ENCODE measurements at regions not wholly inside any gene's neighbourhood (a gene's known extent, or its start where the extent isn't known, plus 50 kb on each side); places are given as distances from the start of the nearest gene placed in this dataset.

DNA sequence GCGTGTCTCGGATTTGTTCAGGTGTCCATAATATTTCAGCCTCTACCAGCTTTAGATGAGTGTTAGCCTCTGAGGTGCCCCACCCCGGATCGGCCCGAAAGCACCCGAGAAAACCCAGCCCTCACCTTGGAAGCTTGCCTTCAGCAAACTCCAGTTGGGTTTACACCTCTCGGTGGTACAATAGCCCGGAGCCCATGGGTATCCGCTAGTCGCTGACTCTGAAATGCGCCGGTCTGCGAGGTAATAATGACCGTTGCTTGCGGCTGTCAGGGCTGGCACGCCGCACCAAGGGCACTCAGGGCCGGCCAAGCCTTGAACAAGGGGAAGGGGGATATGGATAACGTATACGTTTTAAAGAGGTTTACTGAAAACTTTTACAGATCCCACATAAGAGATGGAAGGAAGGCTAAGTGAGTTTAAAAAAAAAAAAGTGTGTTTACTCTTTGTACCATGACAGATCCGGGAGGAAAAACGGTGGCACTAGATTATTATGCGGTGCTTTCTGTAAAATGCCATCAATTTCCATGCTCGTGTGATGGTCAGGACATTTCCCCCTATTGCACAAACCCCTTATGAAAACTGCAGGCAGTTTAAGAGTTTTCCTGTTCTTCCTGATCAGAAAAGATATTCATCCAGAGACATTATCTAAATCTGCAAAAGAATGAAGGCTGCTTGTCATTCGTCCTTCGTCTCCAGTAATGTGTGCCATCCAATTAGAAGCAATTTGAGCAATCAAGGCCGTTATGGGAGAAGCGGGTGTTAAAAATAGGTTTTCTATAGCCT, 124.2 kb downstream of the TMEM161B start:
- no peak for DNase-seq (ENCODE audit: low read depth)

DNA sequence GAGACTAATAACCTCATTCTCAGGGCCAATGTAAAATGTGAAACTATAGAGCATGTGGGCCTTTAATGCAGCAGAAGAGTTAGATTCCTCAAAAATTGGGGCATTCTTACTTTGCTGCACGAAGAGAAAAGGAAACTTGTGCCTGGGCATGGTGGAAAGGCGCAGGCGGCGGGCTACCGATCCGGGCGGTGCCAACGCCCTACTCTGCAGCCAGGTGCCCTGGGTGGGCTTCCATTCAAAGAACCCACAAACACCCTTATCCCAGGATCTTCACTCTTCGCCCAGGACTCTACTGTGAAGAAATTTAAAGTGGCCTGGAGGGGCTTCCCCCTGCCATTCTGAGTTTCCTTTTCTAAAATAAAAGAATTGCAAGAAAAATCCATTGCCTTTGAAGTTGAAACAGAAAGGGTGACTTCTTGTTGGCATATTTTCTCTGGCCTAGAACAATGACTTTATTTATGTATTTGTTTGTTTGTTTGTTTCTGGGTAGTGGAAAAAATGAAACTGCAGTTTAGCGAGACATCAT, 124.9 kb downstream of the TMEM161B start:
- DNase-seq (ENCODE audit: low read depth) = no peak

DNA sequence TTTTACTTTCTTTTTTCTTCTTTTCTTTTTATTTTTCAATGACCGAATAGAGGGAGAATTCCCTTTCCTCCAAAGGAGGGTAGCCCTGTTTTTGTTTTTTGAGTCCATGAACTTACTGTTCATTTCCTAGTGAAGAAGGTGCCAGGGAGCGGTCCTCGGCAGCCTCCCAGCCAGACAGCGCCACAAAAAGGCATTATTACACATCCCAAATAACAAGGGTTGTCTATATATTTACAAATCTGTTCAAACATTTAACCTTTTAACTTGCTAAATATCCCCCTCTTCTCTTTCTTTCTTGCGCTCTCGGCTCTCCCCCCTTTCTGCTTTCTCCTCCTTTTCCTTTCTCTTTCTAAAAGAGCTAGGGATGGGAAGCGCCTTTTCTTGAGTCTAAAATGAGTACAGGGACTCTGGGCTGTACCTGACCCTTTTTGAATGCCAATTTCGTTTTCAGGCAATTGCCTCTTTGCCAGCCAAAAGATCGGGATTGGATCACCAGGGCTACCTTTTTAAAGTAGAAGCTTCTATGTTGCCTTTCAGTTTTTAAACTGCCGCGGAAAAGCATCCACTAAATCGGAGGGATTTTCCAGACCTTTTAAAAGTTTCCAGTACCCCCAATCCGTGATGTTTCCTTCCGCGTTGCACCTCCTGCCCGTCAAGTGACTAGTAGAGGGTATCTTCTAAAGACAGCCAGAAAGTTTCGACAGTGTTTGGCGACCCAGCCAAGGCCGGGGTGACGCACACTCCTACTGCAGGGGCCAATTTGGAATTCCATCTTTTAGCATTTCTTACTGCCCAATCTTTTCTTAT, 125.6 kb downstream of the TMEM161B start:
- DNase-seq (ENCODE audit: low read depth) = peak; percentile 22

DNA sequence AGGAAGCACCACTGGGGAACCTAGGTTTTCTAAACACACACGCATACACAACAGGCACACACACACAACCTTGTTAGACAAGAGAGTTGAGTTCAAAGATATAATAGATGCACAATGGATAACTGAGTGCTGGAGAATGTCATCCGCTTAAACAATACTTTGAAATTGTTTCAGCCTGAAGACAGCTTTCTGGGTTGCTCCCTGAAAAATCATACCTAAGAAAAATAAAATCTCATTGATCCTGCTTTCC, 126.1 kb downstream of the TMEM161B start:
- DNase-seq (ENCODE audit: low read depth) = no peak

DNA sequence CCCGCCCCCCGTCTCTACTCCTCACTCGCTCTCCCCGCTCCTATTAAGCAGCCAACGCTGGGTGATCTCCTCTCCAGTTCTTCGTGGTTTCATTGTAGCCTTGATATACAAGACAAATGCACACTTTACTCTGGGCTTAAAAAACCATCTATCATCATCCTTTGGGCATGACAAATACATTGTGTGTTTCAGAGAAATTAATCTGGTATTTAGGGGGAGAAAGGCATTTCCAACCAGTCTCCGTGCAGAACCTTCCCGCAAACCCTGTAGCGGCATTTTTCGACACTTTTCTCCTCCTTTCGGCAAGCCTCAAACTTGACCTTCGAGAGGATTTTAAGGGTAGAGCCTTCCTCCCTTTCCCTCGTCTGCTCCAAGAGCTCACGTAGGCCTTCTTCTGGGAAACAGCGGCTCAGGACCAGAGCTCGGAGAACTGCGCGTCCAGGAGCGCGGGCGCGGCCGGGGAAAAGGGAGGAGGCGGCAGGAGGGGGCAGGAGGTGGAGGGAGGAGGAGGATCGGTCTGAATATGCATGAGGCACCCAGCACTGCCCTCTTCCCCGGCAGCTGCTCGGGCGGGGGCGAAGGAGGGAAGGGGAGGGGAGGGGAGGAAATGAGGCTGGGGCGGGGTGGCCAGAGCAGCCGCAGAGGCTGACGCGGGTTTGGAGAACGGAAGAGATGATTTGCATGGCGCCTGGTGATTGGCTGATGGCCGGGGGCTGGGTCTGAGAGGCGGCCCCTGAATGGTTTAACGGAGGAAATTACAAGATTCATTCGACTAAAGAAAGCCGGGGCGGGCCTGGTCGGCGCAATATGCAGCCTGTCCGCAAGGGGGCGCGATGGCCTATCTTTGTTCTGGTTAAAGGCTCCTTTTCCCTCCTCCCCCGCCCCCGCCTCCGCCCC, 127.5 kb downstream of the TMEM161B start:
- DNase-seq (ENCODE audit: low read depth) = peak; percentile 95

DNA sequence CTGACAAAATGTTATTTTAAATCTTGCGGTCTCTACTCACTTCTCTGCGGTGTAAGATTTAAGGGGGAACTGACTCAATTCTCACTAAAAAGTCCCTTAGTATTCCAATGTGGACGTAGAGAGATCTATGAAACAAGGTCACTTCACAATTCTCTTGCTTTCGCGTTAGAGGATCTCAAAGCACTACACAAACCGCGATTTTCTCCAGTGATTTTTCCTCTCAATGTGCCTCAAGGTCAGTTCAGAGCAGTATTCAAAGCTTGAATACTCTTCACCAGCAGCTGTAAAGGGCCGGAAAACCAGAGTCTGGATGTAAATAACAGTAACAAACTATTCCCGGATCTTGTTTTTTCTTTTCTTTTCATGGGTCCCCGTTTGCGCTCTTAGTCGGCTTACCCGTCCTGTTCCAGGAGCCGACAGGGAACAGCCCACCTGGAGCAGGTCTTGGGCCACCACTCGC, 128.2 kb downstream of the TMEM161B start:
- DNase-seq (ENCODE audit: low read depth) = no peak

DNA sequence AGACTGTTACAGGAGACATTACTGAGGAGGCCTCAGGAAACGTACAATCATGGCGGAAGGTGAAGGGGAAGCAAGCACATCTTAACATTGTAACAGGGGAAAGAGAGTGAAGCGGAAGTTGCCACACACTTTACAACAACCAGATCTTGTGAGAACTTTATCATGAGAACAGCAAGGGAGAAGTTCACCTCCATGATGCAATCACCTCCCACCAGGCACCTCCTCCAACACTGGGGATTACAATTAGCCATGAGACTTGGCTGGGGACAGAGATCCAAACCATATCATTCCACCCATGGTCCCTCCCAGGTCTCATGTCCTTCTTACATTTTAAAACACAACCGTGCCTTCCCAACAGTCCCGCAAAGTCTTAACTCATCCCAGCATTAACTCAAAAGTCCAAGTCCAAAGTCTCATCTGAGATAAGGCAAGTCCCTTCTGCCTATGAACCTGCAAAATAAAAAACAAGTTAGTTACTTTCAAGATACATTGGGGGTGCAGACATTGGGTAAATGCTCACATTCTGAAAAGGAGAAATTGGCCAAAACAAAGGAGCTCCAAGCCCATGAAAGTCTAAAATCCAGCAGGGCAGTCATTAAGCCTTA, 138.3 kb downstream of the TMEM161B start:
- no peak for DNase-seq (ENCODE audit: low read depth)

DNA sequence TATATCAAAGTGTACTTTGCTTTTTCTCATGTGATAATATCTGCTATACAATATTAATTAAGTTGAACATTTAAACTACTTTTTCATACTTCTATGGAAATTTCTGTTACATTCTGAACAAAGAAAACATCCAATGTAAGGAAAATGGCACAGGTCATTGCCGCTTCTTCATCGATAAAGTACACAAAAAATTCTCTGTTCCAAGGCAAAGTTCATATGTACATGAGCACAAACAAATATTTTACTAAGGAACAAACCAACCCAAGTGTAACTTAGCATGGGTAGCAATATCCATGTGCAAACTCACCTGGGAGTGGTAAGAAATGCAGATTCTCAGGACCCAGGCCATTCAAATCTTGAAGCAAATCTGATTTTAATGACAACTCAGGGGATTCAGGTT, 139.8 kb downstream of the TMEM161B start:
- DNase-seq (ENCODE audit: low read depth) = no peak

DNA sequence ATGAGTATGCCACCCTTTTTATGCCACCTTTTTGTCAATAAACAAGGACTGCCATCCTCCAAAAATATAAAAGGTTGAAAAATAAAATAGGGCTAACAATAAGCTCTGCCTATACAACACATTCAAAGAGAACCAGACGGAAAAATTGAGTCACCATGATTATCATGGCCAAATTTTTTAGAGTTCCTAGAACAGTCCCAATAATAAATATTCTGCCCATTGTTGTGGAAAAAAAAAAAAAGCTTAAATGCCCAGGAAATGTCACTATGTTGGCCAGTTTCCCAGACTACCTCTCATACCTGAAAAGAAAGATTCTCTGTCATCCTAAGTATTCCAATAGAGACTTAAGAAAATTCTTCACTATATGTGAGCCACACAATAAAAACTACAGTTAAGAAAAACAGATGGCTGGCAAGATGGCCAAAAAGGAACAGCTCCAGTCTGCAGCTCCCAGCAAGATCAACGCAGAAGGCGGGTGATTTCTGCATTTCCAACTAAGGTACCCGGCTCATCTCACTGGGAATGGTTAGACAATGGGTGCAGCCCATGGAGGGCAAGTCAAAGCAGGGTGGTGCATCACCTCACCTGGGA, 149.0 kb downstream of the TMEM161B start:
- DNase-seq (ENCODE audit: low read depth) = no peak

DNA sequence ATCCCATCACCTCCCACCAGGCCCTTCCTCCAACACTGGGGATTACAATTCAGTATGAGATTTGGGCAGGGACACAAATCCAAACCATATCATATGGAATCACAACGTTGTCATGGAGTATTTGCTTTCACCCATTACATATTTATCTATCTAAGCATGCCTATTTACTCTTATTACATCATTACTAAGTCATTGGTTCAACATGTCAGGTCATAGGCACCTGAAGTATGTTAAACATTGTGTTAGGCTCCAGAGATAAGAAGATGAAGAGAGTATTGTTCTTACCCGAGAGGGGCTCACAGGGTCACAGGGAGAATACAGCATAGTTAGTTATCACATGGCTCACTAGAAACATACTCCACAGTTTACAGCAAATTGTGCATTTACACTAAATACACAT, 150.5 kb downstream of the TMEM161B start:
- DNase-seq (ENCODE audit: low read depth) = no peak

DNA sequence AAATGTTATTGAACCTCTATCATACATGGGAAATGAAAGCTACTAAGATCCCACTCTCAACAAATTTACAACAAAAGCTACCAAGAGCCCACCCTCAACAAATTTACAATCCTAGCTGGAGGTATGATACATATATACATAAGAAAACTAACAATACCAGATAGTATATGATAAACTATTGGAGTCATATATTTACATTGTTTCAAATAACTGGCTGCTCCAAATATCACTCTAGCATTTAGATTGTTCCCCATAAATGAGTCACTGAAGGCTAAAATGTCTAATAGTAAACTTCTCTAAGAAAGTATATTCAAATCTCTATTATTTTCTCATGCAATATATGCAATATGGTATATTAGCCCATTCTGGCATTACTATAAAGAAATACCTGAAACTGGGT, 151.1 kb downstream of the TMEM161B start:
- DNase-seq (ENCODE audit: low read depth) = no peak

DNA sequence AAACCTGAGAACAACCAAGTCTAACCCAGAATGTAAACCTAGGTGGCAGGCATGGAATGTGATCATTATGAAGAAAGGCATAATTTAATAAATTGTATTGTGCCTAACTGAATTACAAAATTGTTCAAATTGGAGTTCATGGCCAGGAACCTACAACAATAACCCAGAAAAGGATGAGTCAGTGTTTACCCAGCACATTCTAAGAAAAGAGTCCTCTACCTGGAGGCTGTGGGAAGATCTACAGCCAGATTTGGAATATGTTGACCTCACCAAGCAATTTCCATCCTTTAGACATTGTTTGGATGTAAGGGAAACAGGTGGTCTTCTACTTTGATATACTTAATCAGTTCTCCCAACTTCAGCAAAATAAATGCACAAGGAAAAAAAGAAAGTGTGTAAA, 152.2 kb downstream of the TMEM161B start:
- no peak for DNase-seq (ENCODE audit: low read depth)

DNA sequence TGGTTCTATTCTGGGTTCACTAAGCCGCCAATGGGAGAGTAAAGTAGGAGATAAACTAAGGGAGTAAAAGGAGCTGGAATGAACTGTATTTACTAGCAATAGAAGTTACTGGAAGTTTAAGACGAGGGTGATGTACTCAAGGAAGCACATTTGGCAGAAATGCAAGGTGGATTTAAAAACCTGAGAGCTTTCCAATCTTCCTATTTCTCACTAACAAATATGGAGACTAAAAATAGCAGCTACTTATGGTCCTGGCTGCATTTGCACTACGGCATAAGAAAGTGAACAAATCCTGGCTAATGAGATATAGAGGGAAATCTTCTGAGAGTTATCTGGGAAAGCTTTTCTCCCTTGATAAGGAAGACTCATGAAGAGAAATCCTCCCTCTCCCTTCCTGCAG, 153.4 kb downstream of the TMEM161B start:
- DNase-seq (ENCODE audit: low read depth) = no peak

DNA sequence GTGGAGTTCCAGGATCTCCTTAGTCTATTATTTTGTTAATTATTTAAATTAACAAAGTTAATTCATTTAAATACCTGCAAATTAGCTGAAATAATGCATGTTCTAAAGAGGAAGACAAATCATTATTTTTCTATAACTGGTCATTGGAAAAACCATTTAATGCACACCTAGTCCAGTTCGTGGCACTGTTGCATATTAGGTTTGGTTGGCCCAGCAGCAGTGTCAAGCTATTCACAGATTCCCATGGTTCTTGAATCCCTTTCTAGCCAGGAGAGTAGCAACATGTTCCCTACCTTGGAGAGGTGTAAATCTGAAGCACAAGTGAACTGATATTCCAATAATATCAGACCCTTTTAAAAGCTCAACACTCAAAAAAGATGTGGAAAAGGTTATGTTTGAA, 155.2 kb downstream of the TMEM161B start:
- no peak for DNase-seq (ENCODE audit: low read depth)

DNA sequence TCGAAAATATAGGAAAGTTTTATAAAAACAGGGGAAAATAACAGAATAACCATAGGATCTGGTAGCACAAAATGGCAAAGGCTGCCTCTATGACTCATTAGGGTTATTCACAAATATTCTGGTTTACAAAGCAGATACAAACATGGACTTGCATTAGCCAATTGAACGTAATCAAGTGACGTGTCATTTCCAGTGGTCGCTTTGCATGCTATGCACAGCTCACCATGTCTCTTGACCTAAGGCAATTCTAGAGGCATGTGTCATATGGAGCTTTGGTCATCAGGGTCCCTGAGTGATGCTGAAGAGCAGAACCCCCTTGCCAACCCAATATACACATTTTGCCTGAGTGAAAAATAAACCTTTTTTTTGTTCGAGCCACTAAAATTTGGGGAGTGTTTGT, 158.8 kb downstream of the TMEM161B start:
- no peak for DNase-seq (ENCODE audit: low read depth)

DNA sequence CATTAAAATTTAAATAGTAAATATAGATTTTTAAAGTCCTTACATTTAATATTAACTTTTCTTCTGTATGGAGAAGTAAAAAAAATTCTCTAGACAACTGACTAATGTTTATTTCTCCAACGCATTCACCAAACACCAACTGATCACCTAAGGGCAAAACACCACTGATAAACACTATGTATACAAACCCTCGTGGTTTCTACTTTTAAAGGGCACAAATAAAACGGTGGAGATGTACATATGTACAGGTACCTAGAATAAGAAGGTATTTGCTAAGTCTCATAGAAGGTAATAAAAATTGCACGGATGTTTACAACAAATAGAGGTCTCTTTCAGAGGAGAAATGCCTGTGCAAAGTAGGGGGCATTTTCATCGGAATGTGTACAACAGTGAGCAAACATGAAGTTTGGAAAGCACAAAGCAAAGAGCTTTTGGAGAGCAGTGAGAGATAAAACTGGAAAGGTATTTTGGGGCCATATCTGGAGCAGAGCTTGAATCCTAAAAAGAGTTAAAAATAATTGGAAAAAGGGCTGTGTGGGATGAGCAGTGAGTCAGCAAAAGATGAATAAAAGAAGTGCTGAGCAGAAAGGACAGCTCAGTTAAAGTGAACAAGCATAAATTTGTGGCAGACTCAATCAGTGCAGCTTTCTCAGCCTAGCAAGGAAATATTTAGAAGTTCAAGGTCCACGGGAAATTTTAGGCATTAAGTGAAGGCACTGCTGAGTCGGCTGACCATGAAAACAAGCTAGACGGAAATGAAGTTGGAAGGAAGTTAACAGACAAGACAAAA, 160.0 kb downstream of the TMEM161B start:
- DNase-seq (ENCODE audit: low read depth) = no peak

DNA sequence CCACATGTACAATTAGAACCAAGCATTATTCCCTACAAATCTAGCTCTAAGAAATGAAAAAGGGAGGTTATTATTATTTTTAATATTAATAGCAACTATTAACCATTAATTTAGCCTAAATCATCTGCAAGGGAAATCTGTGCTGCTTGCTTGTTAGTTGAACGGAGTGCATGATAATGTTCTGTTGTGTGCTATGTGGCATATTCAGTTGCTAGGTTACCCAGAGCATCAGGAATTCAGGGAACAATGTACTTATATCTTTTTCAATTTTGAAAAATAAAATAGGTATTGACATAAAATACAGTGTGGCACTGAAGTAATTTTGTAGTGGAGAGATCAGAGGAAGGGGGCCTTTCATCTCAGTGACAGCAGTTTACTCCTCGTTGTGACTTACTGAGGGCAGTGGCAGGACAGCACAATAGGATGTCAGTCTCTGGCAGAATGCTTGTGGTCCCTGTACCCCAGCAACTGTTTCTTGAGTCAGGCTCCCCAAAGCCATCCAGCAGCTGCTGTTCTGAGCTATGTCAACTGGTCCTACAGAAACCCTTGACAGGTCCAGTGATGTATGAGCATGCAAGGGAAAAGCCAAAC, 173.6 kb downstream of the TMEM161B start:
- no peak for DNase-seq (ENCODE audit: low read depth)

DNA sequence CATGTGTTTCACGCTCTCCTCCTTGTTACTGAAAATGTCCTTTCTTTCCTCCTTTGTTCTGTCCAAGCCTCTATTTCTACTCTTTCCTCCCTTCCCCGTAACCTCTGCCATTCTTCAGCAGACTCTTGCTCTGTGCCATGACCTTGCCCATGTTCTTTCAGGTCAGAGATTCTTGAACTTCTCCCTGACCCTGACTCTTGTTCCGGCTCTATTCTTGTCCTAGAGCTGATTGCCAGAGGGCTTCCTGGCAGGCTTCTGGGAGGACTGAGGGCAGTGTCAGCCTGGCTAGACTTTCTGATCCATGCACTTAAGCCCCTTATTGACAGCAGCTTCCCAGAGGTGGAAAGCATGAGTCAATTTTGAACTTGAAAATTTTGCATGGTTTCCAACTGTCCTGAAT, 174.2 kb downstream of the TMEM161B start:
- DNase-seq (ENCODE audit: low read depth) = no peak

DNA sequence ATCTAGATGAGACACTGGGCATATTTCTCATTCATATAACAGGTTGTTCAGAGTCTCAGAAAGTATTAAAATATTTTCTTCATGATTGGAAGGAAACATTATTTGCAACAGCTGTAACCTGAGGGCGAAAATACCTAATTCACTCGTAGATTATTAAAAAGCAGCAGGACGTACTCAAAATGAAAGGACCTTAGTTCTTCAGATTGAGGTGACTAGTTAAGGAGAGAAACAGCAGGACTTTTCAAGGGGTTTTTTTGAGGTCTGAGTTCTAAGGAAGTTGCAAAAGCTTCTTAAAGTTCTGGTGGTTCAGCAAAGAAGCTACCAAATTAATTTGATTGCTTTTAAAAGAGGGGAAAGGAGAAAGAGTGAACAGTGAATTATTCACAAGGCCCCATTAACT, 174.9 kb downstream of the TMEM161B start:
- no peak for DNase-seq (ENCODE audit: low read depth)

DNA sequence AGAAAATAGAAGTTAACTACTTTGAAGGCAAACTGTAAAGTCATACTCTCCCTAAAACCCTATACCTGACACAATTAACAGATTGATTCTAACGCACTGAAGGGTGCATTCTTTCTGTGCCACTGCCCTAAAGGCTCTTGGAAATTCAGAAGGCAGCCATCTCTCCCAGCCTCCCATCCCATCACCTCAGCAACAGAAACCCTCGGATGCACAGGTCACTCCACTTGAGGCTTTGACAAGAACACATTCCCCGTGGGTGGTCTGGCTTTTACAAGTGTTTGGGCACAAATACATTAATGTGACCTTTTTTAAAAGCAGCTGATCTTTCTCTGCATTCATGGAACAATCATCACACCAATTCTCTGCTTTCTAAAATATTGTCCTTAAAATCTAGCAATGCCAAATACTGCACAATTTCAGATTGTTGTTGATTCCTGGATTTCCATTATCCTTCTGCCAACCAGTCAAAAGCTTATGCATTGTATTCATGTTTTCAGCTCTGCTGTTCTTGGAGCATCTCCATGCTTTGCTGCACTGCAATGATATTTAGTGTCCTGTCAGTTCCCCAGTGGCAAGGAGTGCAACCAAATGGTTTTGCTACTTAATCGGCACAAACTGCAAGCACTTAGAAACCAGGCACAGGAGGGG, 175.6 kb downstream of the TMEM161B start:
- DNase-seq (ENCODE audit: low read depth) = no peak

All from fibroblast of gingiva (primary cell).